Adrenal gland (tissue), 9 donors: ENCODE measurements at regions not wholly inside any gene's neighbourhood (a gene's known extent, or its start where the extent isn't known, plus 50 kb on each side); places are given as distances from the start of the nearest gene placed in this dataset.

Source experiments
- DNase-seq, 7 donors: peaks; one replicate each; pipeline ENCODE4 v3.0.0-alpha.2; 2019 to 2020
- H3K27ac ChIP-seq, 5 donors: fragments of 200-600 bp; sonication (generic) in 4 of 5; 1 replicate in 3 of 5; 2 replicates in 2 of 5; pipeline versions ENCODE4 v1.5.1 to v1.8.0; 2016 to 2020; ENCODE audit warnings: mild to moderate bottlenecking in 1 of 5
- H3K27me3 ChIP-seq: fragments of 200-600 bp; 2 replicates; pipeline ENCODE4 v1.8.0; 2021
- H3K36me3 ChIP-seq, 2 donors: fragments of 200-600 bp; replicated peaks in 1 of 2; 1 replicate in 1 of 2; 2 replicates in 1 of 2; pipeline versions ENCODE4 v1.5.1 to v1.8.0; 2018 to 2022
- H3K4me1 ChIP-seq, 2 donors: fragments of 200-600 bp; replicated peaks in 1 of 2; 1 replicate in 1 of 2; 2 replicates in 1 of 2; pipeline versions ENCODE4 v1.5.1 to v1.8.0; 2018 to 2021
- H3K4me3 ChIP-seq, 4 donors: fragments of 200-600 bp; sonication (generic) in 3 of 4; one replicate each; pipeline ENCODE4 v1.5.1; 2016 to 2018
- H3K9me3 ChIP-seq, 3 donors: fragments of 200-600 bp; sonication (generic) in 1 of 3; replicated peaks in 1 of 3; 1 replicate in 2 of 3; 2 replicates in 1 of 3; pipeline versions ENCODE4 v1.5.1 to v1.8.0; 2016 to 2021
- CTCF ChIP-seq, 6 experiments: fragments of 450-650 bp in 4 of 6; fragments of 200-600 bp in 2 of 6; sonication (generic) in 1 of 6; IDR thresholded peaks; 1 replicate in 5 of 6; 2 replicates in 1 of 6; pipeline versions ENCODE4 v1.5.1 to v1.8.0; 2016 to 2021; ENCODE audit warnings: antibody characterized with exemption in 6 of 6, mild to moderate bottlenecking in 2 of 6, moderate library complexity in 1 of 6
- POLR2A ChIP-seq, 2 donors: fragments of 450-650 bp; IDR thresholded peaks; one replicate each; pipeline ENCODE4 v1.6.1; 2017; ENCODE audit warnings: antibody characterized with exemption in 2 of 2, mild to moderate bottlenecking in 2 of 2, moderate library complexity in 1 of 2
- WGBS, 4 donors: extraction: QIAGEN DNeasy Blood & Tissue Kit in 2 of 4; methylation state at CpG; one replicate each; pipeline versions ENCODE4 v1.1.5 to v1.1.7; 2013 to 2017; 5-methylcytosine and 5-hydroxymethylcytosine counted together
- intact Hi-C, 2 donors: fragments of 100-400 bp; cut with DNase I; formaldehyde crosslinking; loops; one replicate each; pipeline versions ENCODE4 v1.14.1 to v1.15.0; 2022 to 2023
- donor health status: healthy with polysubstance abuse.
- donor health status: Bipolar disorder and iron deficiency.
- donor health status: DM: yes; HTN: yes; CAD: no.
- donor health status: DM: no; HTN: no; CAD: no.
- donor health status: DM: no; HTN: no; CAD: no.

- peaks cover 0 to 11% of the 10 kb centered on the region in 2 donors for H3K4me1 ChIP-seq
Measured at GRCh38 chr3:43207628-43208085, 78.7 kb upstream of the SNRK start.

GRCh38 chr3:43206632-43207031 lies 79.7 kb upstream of the SNRK start:
- intact Hi-C loops = no loop called here

More at GRCh38 chr3:43207628-43208085, 78.7 kb upstream of the SNRK start:
- H3K27ac ChIP-seq = no peak overlapping the region
- H3K9me3 ChIP-seq = no peaks in the 10 kb centered on the region
- TF ChIP-seq POLR2A (IDR thresholded peaks at IDR 0.05) (no peak), CTCF (IDR thresholded peaks at IDR 0.05) (no peak)
- H3K36me3 ChIP-seq = no peaks in the 10 kb centered on the region
- DNase-seq = no peak
- H3K27me3 ChIP-seq = no peaks in the 10 kb centered on the region
- no peak overlapping the region for H3K4me3 ChIP-seq
- intact Hi-C loops = no loop called here
- WGBS, 4 donors = 67 to 73% (median 70%) methylated on average over 3 of the region's 3 CpGs

GRCh38 chr3:43206105-43206504 lies 80.2 kb upstream of the SNRK start:
- Histone ChIP-seq H3K4me3 (no peak overlapping the region), H3K27ac (no peak overlapping the region), H3K36me3 (no peaks in the 10 kb centered on the region), H3K27me3 (no peaks in the 10 kb centered on the region), H3K4me1 (peaks cover 0 to 11% of the 10 kb centered on the region in 2 donors), H3K9me3 (no peaks in the 10 kb centered on the region)
- intact Hi-C loops = no loop called here
- no peak for DNase-seq
- TF ChIP-seq POLR2A (IDR thresholded peaks at IDR 0.05) = no peak
- WGBS, 4 donors = 66 to 86% (median 72%) methylated on average over 7 of the region's 7 CpGs

More at GRCh38 chr3:43206632-43207031, 79.7 kb upstream of the SNRK start:
- Histone ChIP-seq H3K4me1 (peaks cover 0 to 11% of the 10 kb centered on the region in 2 donors), H3K9me3 (no peaks in the 10 kb centered on the region), H3K27ac (no peak overlapping the region), H3K27me3 (no peaks in the 10 kb centered on the region), H3K4me3 (no peak overlapping the region), H3K36me3 (no peaks in the 10 kb centered on the region)
- no peak for DNase-seq
- WGBS, 4 donors = 89 to 92% (median 91%) methylated on average over 10 of the region's 10 CpGs
- TF ChIP-seq POLR2A (IDR thresholded peaks at IDR 0.05) (no peak), CTCF (IDR thresholded peaks at IDR 0.05) (no peak)

- WGBS, 4 donors = 73 to 86% (median 76%) methylated on average over 3 of the region's 3 CpGs
- Histone ChIP-seq H3K27me3 (no peaks in the 10 kb centered on the region), H3K27ac (peak overlapping the region in 1 of 5 donors; percentile 56), H3K9me3 (no peaks in the 10 kb centered on the region), H3K36me3 (no peaks in the 10 kb centered on the region), H3K4me1 (no peaks in the 10 kb centered on the region), H3K4me3 (no peak overlapping the region)
- no peak for TF ChIP-seq POLR2A (IDR thresholded peaks at IDR 0.05)
- TF ChIP-seq CTCF (IDR thresholded peaks at IDR 0.05) = no peak
- DNase-seq = peak in 1 of 7 donors; percentile 79
- intact Hi-C loops = no loop called here
Measured at GRCh38 chr3:43203022-43203421, 83.3 kb upstream of the SNRK start.

- Histone ChIP-seq H3K27ac (no peak overlapping the region), H3K27me3 (no peaks in the 10 kb centered on the region), H3K36me3 (no peaks in the 10 kb centered on the region), H3K9me3 (no peaks in the 10 kb centered on the region), H3K4me3 (no peak overlapping the region), H3K4me1 (no peaks in the 10 kb centered on the region)
- 78 to 94% (median 92%) methylated on average over 1 of the region's 1 CpG for WGBS, 4 donors
- intact Hi-C loops = no loop called here
- TF ChIP-seq CTCF (IDR thresholded peaks at IDR 0.05) (no peak), POLR2A (IDR thresholded peaks at IDR 0.05) (no peak)
- no peak for DNase-seq
Measured at GRCh38 chr3:43201581-43201980, 84.8 kb upstream of the SNRK start.
